HG03108 (cell line): ENCODE measurements at regions not wholly inside any gene's neighbourhood (a gene's known extent, or its start where the extent isn't known, plus 50 kb on each side); places are given as distances from the start of the nearest gene placed in this dataset.
"Not testable (repeated sequence)": the region's sequence is repeated elsewhere in the genome, so short reads cannot be mapped to it uniquely, and the experiment has no call there.

ENCODE experiments used
- ATAC-seq: cut with Tn5 transposase; IDR thresholded peaks from one replicate; pipeline ENCODE4 v1.9.1; 2021; ENCODE audit warnings: moderate library complexity; ENCODE audit not compliant: unreplicated experiment

- ATAC-seq, result no peak
Observed at GRCh38 chr12:89289720-89290119, 62.6 kb downstream of the DUSP6 start.

GRCh38 chr12:89288959-89289358 lies 63.3 kb downstream of the DUSP6 start:
- ATAC-seq, result no peak

- ATAC-seq, result no peak
Observed at GRCh38 chr12:89286501-89286900, 65.8 kb downstream of the DUSP6 start.

GRCh38 chr12:89281539-89281867 lies 70.8 kb downstream of the DUSP6 start:
- ATAC-seq, result no peak

- no peak for ATAC-seq
Observed at GRCh38 chr12:89280833-89281538, 71.3 kb downstream of the DUSP6 start.

GRCh38 chr12:89279499-89279898 lies 72.8 kb downstream of the DUSP6 start:
- no peak for ATAC-seq

GRCh38 chr12:89278862-89279261 lies 73.4 kb downstream of the DUSP6 start:
- ATAC-seq, result no peak

GRCh38 chr12:89278169-89278568 lies 74.1 kb downstream of the DUSP6 start:
- ATAC-seq, result no peak

- ATAC-seq, result no peak
Observed at GRCh38 chr12:89276860-89277259, 75.4 kb downstream of the DUSP6 start.

GRCh38 chr12:89273525-89273924 lies 78.8 kb downstream of the DUSP6 start:
- no peak for ATAC-seq

- no peak for ATAC-seq
Observed at GRCh38 chr12:89270548-89270947, 81.8 kb downstream of the DUSP6 start.

GRCh38 chr12:89269174-89269573 lies 83.1 kb downstream of the DUSP6 start:
- ATAC-seq, result no peak

- ATAC-seq, result no peak
Observed at GRCh38 chr12:89267404-89267803, 84.9 kb downstream of the DUSP6 start.

- ATAC-seq, result not testable (repeated sequence)
Observed at GRCh38 chr12:89266574-89267188, 85.6 kb downstream of the DUSP6 start.

GRCh38 chr12:89264837-89265236 lies 87.5 kb downstream of the DUSP6 start:
- ATAC-seq, result no peak

- no peak for ATAC-seq
Observed at GRCh38 chr12:89263900-89264299, 88.4 kb downstream of the DUSP6 start.

GRCh38 chr12:89262855-89263552 lies 89.3 kb downstream of the DUSP6 start:
- ATAC-seq, result no peak

GRCh38 chr12:89261982-89262381 lies 90.3 kb downstream of the DUSP6 start:
- no peak for ATAC-seq

- ATAC-seq, result no peak
Observed at GRCh38 chr12:89260841-89261637, 91.3 kb downstream of the DUSP6 start.

- ATAC-seq, result no peak
Observed at GRCh38 chr12:89259821-89260220, 92.5 kb downstream of the DUSP6 start.

- ATAC-seq, result no peak
Observed at GRCh38 chr12:89258240-89258969, 93.9 kb downstream of the DUSP6 start.
